ENCODE measurements at regions not wholly inside any gene's neighbourhood (a gene's known extent, or its start where the extent isn't known, plus 50 kb on each side); places are given as distances from the start of the nearest gene placed in this dataset.
"Not testable (repeated sequence)": the region's sequence is repeated elsewhere in the genome, so short reads cannot be mapped to it uniquely, and the experiment has no call there.

DNA sequence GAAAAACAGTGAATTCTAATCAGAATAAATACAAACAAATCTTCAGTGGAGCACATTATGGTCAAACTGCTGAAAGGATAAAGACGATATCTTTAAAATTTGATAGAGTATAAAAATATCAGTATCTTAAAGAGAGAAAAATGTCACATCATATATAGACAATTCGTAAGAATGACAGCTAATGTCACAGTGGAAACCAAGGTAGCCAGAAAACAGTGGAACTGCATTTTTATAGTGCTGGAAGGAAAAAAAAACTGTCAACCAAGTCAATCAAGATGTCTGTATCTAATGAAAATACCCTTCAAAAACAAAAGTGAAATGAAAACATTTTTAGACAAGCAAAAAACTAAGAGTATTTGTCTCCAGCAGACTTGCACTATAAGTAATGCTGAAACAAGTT lies 73.4 kb upstream of the HMGXB4 start:
- no peak for DNase-seq (ENCODE audit: low spot score)

DNA sequence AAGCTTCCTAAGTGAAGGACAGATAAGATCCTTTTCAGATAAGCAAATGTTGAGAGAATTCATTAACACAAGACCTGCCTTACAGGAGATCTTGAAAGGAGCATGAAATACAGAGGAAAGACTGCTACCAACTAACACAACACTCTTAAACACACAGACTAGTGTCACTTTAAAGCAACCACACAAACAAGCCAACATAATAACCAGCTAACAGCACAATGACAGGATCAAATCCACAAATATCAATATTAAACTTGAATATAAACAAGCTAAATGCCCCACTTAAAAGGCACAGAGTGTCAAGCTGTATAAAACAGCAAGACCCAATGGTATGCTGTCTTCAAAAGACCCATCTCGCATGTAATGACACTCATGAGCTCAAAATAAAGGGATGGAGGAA lies 70.8 kb upstream of the HMGXB4 start:
- DNase-seq (ENCODE audit: low spot score) = no peak

DNA sequence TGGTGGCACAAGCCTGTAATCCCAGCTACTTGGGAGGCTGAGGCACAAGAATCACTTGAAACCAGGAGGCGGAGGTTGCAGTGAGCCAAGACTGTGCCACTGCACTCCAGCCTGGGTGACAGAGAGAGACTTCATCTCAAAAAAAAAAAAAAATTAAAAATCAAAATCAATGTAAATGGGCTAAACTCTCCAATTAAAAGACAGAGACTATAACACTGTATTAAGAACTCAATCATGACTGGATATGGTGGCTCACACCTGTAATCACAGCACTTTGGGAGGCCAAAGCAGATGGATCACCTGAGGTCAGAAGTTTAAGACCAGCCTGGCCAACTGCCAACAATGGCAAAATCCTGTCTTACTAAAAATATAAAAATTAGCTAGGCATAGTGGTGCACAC lies 68.4 kb upstream of the HMGXB4 start:
- DNase-seq (ENCODE audit: low spot score) = not testable (repeated sequence)

DNA sequence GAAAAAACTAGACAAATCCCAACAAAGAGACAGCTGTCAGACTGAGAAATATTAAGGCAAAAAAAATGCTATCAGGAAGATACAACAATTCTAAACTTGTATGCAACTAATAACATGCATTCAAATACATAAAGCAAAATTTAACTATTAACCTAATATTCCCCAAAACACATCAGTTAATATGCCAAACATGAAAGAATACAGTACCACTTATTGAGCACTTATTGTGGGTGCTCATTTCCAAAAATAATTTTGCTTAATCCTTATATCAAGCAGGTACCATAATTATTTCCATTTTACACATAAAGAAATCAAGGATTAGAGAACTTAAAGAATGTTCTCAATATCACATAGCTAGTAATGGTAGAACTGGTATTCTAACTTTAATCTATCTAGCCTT lies 67.7 kb upstream of the HMGXB4 start:
- DNase-seq (ENCODE audit: low spot score) = no peak

DNA sequence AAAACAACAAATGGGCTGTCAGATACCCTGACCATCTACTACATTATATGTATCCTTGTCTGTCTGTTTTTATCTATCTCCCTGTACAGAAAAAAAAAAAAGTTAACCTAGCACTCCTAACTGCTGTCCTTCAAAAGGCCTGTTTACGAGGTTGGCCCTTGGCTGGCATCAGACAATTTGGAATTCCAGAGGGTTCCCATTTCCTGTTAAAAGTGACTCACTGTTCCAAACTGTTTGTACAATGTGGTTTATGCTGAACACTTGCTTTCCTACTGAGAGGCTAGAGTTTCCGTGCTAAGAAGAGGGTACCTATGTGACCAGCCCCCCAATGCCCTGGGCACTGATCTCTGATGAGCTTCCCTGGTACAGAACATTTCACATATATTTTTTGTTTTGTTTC lies 65.9 kb upstream of the HMGXB4 start:
- DNase-seq (ENCODE audit: low spot score) = no peak

DNA sequence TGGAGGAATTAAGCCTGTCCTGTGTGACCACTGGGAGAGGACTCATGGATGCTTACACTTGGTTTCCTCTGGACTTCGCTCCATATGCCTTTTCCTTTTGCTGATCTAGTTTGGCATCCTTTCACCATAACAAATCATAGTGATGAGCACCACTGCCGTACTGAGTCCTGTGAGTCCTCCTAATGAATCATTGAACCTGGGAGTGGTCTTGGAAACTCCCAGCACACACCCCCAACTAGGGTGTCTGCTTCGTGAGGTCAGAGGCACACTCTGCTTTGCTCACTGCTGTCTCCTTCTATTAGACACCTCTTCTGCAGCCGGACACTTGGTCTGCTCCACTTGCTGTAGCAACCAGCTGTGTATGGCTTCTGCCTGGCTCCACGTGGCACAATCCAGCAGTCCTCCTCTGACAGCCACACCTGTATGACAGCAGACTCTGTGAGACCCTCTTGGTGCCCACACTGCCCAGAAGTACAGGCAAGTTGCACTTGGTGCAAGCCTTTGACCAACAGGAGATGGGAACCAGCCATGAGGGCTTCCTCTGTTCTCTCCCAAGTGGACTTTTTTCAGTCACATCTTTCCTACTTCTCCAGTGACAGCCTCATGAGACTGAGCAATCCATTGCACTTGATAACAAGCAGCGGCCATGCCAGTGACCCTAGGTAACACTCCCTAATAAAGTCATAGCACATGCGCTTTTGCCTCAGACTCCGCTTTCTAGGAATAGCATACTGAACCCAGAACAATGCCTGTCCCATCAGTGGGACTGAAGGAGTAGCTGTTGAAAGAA lies 65.0 kb upstream of the HMGXB4 start:
- no peak for DNase-seq (ENCODE audit: low spot score)

DNA sequence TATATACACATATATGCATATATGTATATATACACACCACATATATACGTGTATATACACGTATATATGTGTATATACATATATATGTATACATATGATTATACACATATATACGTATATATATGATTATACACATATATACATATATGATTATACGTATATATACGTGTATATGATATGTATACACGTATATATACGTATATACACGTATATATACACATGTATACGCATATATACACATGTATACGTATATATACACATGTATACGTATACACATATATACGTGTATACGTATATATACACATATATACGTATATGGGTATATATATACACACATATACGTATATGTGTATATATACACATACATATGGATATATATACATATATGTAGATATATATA lies 62.1 kb upstream of the HMGXB4 start:
- no peak for DNase-seq (ENCODE audit: low spot score)

DNA sequence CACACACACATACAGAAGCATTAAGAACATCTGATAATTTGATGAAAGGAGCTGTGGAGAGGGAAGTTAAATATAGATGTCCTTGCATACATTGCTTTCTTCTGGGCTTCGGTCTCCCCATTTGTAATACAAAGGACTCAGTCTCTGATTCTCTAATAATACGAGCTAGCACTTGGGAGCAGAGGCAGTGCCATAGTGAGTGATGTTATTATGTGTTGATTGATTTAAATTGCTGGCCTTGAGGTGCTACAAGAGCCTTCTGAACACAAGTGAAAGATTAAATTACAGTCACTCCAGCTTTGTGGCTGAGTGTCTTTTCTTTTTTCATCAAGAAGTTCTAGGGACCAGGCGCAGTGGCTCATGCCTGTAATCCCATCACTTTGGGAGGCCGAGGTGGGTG lies 61.5 kb upstream of the HMGXB4 start:
- DNase-seq (ENCODE audit: low spot score) = no peak

DNA sequence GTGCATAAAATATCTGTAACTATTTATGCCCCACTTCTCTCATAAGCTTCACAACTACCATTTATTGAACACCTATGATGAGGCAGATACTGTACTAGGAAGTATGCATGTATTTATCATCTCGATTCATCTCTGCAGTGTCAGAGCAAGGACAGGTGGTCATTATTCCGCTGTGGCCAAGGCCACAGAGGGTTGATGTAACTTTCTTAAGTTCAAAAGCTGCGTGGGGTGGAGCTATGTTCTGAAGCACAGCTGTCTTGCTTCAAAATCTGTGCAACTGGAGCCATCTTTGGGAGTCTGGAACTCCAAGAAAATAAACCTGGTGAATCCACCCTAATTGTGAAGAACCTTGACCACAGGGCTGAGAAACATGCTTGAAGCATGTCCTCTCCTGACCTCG lies 60.2 kb upstream of the HMGXB4 start:
- no peak for DNase-seq (ENCODE audit: low spot score)

DNA sequence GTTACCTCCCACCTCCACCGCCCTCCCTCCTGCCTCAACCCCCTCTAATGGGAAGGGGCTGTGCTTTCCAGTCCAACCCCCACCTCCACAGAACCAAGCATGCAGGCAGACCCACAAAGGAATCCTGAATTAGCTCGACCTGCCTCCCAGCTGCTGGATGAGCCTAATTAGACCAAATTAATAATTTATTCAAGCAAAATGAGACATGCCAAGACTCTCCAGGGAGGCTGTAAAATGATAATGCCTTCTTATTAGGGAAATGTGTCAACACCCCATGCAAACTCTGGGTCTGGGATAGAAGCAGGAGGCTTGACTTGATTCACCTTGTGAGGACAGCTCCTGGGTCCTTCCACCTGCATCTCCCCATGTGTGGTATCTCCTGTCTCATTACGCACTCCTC lies 59.4 kb upstream of the HMGXB4 start:
- no peak for DNase-seq (ENCODE audit: low spot score)

DNA sequence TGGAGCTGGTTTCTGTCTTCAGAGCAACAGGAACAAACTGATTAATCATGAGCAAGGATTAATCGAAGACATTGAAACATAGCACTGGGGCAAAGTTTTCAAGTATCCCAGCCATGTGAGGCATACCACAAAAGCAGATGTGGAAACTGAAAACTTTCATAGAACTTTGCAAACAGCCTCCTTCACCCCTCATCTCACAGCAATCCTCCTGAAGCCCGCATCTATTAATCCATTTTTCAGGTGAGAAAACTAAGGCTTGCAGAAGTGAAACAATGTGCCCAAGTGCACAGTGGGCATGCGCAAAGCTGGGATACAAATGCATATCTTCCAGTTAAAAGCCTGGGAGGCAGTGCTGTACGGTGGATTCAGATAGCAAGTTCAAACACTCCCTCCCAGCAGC lies 58.6 kb upstream of the HMGXB4 start:
- DNase-seq (ENCODE audit: low spot score) = no peak

DNA sequence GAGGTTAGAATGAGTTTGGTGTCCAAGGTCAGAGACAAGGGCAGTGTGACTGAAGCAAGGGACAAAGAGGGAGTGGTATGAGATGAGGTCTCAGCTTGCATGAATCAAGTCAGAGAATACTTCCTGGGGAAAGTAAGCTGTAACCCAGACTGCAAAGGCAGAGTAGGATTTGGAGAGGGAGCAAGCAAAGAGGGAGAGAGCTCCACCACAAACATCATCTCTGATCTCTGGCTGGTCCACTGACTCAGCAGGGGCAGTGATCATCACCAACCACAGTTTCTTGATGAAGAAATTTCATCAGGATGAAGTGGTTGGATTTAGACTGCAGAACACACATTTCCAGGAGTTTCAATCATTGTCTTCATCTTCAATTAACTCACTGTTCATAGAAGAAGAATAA lies 54.9 kb upstream of the HMGXB4 start:
- DNase-seq (ENCODE audit: low spot score) = no peak

DNA sequence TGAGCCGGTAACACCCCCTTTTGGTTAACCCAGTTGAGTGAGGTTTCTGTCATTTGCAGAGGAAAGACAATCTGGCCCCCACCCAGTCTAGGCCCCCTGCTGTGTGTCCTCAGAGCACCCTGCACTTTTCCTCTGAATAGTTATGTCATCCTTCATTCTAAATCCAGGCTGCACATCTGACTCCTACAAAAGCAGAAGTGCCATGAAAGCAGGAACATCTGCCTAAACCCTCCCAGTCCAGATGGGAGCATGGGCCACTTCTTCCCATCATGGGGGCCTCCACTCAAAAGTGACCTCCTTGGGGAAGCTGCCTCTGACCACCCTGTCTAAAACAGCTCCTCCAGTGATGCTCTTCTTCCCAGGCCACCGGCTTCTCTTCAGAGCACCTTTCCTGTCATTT lies 53.7 kb upstream of the HMGXB4 start:
- DNase-seq (ENCODE audit: low spot score) = no peak

DNA sequence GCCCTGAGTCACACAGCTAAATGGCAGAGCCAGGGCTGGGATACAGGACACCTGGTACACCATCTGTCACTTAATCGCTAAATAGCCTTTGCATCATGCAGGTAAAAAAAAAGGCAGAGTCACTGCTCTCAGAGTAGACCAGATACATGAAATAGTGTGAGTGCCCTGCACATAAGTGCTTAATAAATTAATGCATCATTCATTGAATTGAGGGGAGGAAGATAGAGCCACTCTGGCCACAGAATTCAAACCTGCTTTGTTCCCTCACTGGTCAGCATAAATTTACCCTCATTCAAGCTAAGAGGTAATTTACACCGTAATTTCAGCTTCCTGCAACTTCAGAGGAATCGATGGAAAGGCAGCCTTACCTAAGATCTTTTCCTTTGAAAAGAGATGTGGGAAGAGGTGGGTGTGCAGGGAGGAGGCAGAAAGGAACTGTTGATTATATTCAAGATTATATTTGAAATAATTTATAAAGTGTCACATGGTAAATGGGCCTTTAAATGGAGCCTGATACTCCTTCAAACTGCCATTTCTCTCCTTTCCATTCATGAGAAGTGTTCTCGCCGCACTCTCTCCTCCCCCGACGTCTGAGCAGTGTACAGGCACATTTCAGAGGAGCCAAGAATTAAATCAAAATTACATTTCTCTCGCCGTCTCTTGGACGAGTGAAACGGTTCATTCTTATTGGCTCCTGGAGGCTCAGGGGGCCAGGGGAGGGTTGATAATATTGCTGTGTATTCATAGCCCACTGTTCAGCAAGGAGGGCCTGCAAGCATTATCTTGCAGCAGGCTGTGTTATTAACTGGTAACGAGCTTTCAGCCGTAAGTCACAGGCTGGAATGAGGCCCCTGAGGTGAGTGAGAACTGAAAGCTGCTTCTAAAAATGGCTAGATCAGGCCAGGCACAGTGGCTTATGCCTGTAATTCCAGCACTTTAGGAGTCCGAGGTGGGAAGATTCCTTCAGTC lies 52.2 kb upstream of the HMGXB4 start:
- DNase-seq (ENCODE audit: low spot score) = no peak

DNA sequence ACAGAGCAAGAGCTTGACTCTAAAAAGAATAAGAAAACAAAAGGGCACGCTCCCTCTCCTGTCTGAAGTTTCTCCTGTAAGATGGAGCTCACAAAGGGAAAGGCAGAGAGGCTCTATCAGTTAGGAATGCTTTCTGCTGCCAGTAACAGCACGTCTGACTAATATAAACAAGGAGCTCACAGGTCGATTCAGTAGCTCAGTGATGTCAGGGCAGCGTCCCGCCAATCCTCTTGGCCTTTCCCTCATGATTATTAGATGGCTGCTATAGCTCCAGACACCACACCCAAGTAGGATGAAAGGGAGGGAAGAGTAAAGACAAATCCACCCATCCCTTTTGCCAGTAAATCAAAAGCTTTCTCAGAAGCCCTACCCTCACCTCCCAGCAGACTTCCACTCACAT lies 51.3 kb upstream of the HMGXB4 start:
- no peak for DNase-seq (ENCODE audit: low spot score)

DNA sequence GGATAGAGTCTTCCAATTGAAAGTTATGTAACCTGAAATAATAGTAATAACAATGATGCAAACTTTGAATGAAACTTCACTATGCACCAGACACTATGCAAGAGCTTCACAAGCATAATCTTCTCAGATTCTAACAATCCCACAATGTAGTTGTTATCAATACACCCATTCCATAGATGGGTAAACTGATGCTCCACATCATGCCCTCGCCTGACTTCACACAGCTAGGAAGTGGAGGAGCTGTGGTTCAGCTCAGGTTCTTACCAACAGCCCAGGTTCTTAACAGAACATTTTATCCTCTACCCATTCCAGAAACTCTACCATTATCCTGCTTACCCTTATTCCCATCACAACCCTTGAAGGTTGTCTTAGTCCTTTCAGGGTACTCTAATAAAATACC lies 50.4 kb upstream of the HMGXB4 start:
- no peak for DNase-seq (ENCODE audit: low spot score)

Data from CD4-positive, alpha-beta T cell treated with Interleukin-2 at 100 ng/mL for 4 hours (primary cell).